GM21390 (cell line): ENCODE measurements at regions not wholly inside any gene's neighbourhood (a gene's known extent, or its start where the extent isn't known, plus 50 kb on each side); places are given as distances from the start of the nearest gene placed in this dataset.
"Not testable (repeated sequence)": the region's sequence is repeated elsewhere in the genome, so short reads cannot be mapped to it uniquely, and the experiment has no call there.

Source experiments
- ATAC-seq: cut with Tn5 transposase; IDR thresholded peaks from one replicate; pipeline ENCODE4 v1.9.1; 2021; ENCODE audit not compliant: unreplicated experiment

DNA sequence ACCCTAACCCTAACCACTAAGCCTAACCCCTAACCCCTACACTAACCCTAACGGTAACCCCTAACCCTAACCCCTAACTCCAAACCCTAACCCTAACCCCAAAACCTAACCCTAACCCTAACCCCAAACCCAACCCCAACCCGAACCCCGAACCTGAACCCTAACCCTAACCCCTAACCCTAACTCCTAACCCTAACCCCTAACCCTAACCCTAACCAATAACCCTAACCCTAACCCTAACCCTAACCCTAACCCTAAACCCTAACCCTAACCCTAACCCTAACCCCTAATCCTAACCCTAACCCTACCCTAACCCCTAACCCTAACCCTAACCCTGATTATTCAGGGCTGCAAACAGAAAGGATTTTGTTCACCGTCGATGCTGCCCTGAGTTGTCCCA lies 144.6 kb upstream of the DUSP22 start:
- not testable (repeated sequence) for ATAC-seq

DNA sequence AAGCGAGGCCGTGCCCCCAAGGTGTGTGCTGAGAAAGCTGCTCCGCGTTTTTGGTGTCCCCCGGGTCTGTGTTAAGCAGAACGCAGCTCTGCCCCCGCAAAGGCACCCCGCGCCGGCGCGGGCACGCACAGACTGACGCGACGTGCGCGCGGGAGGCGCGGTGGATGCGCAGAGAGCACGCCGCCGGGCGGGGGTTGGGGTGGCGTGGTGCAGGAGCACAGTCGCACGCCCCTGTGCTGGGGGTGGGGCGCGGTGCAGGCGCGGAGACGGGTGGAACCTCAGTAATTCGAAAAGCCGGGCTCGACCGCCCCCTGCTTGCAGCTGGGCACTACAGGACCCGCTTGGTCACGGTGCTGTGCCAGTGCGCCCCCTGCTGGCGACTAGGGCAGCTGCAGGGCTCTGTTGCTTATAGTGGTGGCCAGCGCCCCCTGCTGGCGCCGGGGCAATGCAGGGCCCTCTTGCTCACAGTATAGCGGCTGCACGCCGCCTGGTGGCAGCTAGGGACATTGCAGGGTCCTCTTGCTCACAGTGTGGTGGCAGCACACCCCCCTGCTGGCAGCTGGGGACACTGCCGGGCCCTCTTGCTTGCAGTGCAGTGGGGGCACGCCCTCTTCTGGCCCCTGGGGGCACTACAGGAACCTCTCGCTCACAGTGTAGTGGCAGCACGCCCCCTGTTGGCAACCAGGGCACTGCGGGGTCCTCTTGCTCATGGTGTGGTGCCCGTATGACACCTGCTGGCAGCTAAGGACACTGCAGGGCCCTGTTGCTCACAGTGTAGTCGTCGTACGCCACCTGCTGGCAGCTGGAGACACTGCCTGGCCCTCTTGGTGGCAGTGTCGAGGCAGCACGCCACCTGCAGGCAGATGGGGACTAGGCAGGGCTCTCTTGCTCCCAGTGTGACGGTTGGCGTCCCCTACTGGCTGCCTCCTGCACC lies 144.0 kb upstream of the DUSP22 start:
- ATAC-seq = peak; percentile 96

DNA sequence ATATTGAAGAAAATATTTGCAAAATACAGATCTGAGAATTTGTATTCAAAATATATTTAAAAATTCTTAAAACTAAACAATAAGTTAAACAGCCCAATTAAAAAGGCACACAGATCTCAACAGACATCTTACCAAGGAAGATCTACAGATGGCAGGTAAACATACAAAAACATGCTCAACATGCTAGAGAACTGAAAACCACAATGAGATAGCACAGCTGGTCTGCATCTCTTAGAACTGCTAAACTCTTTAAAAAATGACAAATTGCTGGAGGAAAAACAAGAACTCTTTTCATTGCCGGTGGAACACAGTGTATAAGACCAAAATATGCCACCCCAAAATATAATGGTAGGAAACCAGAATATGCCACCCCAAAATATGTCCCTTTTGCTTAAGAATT lies 142.1 kb upstream of the DUSP22 start:
- ATAC-seq = not testable (repeated sequence)

DNA sequence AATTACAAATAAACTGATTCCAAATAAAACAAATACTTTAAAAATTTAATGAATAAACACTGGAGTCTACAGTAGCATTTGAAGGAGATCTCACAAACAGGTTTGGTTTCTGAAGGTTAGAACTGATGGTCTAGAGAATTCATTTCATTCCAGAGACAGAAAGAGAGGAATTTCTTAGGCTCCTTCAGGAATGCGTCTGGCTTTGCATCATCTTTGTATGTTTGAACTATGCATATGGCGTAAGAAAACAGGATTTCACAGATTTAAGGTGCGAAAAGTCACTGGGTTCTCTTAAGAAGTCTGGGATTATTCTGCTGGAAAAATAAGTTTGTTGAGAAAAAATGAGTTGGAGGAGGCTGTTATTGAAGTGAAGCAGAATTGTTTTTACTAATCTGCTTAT lies 139.9 kb upstream of the DUSP22 start:
- ATAC-seq = not testable (repeated sequence)

DNA sequence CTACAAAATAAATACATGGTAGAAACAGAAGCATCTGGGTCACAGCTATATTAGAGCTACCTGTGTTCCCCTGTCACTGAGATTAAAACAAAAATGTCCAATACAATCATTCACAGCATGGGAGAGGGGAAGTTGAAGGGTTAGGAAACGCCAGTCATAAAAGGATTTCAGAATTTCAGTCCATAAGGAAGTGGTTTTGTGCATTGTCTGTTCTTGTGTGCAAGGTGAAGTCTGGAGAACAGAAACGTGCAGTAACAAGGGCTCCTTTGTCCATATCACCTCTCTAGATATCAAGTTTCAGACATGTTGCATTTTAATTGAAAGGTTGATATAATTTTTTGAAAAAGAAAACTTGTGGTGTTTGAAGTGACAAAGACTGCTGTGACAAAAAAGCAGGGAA lies 139.3 kb upstream of the DUSP22 start:
- not testable (repeated sequence) for ATAC-seq

DNA sequence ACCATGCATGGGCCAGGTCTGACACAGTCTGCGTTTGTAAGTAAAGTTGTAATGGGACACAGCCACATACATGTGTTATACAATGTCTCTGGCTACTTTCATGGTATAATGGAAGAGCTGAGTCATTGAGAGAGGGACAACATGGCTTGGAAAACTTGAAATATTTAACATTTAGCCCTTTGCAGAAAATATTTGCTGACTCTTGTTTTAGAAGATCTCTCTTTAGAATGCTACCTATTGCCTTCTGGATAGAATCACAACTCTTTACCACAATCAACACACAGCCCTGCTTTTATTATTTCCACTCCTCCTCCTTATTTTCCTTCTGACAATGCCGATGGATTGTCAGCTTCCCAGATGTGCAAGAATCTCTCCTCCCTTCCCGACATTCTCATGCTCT lies 138.4 kb upstream of the DUSP22 start:
- ATAC-seq = not testable (repeated sequence)

DNA sequence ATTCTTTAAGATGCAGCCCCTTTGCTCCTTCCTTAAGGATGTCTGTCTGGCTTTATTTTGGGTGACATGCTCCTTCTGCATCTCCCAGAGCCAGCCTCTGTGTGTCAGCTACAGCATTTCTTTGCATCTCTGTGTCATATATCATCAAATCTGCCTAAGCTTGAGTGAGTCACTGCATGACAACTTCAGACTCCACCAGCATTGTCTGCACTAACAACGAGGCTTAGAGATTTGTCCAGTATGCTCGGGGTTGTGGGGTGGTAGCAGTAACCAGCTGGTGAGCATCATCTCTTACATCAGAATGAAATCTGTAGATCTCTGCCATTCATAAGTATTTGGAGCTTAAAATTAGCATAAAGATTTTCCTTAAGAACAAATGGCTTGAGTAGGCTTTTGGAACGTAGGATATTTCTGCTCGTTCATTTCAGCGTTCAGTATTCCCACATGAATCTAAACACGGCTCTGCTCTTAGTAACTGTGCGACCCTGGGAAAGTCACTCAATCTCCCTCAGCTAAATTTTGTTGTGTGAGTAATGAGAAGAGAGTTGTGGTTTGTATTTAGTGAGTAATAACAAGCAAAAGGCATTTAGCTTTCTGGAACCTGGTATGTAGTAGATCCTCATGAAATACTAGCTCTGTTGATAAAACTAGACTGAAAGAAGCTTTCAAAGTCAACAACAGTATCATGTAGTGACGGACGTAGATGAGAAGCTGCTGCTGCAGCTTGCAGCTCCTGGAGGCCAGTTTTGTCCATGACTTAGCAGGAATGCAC lies 137.8 kb upstream of the DUSP22 start:
- ATAC-seq = not testable (repeated sequence)

DNA sequence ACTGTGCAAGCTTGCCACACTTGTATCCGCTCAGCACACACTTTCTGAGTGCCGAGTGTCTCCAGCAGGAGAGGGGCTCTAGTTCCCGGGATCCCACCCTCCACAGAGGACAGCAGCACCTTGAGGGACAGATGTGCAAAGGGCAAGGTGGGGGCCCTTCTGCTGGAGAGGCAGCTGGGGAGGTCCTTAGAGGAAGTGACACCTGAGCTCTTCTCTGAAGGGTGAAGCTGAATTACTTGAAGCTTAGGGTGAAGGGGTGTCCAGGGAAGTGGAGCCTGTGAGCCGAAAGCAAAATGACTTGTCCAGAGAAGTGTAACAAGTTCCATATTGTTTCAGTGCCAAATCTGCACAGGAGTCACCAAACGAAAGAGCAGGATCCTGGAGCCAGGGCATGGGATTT lies 136.3 kb upstream of the DUSP22 start:
- no peak for ATAC-seq

DNA sequence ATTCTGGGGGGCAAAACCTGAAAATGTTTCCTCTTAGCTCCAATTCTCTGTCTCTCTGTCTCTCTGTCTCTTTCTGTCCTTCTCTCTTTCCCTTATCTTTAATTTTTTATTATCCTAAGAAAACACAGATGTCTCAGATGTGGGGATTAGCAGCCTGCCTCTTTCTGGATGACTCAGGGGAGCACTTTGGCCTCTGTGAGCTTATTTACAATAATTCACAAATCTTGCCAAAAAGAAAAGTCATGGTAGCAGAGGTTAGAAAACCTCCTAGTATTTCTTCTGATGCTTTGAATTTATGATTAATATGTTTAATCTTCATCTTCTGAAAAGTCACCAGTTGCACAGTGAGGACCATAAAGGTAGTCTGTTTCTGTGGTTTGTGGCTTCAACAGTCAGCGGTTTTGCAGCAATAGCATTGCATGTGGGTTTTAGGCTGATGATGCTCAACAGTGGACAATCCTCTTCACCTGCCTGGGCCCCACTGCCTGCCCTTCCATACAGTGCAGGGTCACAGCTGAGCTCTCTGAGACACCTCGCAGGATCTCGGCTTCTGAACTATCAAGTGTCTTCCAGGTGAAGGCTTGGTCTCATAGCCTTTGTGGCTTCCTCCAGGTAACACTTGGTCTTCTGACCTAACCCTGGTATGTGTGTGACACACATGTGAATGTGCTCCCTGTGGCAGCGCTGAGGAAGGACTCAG lies 135.7 kb upstream of the DUSP22 start:
- not testable (repeated sequence) for ATAC-seq

DNA sequence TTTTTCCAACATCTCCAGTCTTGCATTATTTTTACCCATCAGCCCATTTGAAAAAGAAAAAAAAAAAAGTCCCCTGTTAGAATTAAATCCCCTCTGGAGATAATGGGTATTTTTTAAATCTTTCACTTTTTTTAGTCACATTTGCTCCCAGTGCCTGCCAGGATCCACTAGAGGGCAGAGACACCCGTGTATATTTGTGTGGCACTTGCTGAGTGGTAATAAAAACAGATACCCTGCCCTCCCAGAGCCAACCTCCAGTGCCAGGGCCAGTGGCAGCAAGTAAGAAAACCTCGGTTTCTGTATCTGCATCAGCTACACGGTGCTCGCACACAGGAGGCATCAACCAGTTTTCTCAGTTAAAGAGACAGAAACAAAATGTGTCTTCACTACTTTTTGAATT lies 135.1 kb upstream of the DUSP22 start:
- not testable (repeated sequence) for ATAC-seq

DNA sequence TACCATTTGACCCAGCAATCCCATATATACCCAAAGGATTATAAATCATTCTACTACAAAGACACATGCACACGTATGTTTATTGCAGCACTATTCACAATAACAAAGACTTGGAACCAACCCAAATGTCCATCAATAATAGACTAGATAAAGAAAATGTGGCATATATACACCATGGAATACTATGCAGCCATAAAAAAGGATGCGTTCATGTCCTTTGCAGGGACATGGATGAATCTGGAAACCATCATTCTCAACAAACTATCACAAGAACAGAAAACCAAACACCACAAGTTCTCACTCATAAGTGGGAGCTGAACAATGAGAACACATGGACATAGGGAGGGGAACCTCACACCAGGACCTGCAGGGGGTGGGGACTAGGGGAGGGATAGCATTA lies 130.6 kb upstream of the DUSP22 start:
- ATAC-seq = not testable (repeated sequence)

DNA sequence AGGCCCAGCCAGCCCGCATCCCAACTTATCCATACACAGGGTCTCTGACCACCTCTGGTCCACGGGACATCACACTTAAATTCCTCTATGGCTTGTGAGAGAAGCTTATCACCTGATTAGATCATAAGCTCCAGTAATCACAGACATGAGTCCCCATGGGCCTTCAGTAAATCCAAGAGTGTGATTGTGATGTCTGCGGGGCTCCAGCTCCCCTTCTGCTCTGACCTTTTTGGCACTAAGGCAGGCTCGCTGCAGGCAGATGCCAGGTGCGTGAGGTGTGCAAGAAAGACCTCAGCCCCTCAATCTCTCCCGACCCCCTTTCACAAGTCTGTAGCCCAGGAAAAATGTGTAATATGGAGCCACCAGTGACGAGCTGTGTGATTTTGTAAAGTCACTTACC lies 127.6 kb upstream of the DUSP22 start:
- no peak for ATAC-seq

DNA sequence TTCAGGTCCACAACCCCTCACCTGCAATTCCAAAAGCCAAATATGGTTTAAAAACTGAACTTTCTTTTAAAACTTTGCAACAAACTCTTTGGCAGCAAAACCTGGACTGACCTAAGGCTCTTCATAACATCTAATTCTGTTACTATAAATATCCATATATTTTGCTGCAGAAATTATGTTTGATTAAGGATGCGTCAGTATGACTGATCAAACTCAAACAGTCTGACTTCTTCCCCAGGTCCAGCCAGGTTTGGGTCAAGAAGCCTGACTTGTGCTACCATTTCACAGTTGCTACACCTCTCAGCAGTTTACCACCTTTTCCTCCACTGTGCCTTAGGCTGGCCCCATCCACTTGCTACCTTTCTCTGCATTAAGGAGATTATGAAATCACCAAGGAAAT lies 127.0 kb upstream of the DUSP22 start:
- ATAC-seq = no peak

DNA sequence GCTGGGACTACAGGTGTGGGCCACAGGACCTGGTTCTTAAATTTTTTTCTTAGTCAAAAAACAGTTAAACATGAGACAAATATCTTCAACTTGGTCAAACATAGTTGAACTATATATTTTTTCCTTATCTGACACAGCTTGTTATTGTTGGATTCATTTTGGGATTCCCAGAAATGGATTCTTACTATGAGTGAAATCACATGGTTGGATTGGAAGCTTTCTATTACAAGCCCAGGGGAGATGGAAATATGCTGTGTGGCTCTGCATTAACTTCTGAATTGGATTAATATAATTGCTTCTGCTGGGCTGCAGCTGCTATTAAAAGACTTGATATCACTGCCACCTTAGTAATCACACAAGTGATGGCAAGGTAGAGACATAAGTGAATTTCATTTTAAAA lies 126.4 kb upstream of the DUSP22 start:
- no peak for ATAC-seq

DNA sequence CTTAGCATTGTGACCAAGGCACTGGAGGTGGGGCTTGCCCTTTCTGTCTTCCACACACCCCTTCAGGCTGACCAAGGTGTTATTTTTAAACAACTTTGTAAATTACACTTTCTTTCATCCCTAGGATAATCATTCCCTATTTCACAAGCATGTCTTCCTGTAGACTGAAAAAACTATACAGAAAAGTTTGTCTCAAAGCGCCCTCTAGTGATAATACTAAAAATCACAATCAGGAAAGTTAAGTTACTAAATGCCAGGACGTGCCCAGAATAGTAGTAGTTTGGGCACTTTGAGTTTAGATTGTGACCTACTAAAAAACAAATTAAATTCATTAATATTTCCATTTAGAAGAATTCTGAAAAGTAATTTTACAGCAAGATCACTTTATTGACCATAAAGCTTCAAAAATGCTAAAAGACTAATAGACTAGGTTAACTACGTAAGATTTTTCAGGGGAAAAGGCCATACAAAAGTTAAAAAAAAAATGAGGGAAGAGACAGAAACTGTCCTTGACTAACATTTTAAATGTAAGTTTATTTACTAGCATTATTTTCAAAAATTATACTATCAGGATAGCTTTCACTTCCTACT lies 123.3 kb upstream of the DUSP22 start:
- ATAC-seq = no peak

DNA sequence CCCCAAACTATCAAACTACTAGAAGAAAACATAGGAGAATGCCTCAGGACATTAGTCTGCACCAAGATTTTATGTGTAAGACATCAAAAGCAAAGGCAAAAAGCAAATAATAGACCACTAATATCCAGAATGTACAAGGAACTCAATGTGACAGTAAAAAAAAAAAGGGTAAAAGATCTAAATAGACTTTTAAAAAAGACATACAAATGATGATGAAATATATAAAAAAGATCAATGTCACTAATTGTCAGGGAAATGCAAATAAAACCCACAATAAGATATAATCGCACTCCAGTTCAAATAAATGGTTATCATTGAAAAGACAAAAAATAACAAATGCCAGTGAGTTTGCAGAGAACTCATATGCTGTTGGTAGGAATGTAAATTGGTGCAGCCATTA lies 118.3 kb upstream of the DUSP22 start:
- ATAC-seq = no peak

DNA sequence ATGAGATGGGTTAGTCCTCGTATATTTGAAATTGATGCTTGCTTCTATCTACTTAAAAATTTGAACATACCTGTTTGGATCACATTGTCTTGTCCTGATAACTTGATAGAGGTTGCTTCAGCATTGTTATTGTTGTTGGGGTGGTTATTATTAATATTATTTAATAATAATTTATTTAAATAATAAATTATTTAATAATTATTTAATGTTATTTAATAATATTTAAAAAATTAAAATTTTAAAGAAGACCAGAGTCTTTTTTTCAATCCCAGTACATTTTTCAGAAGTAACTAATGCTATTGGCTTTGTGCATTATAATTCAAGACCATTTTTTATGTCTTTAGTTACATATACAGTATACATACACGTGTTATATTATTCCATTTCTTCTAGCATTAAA lies 116.6 kb upstream of the DUSP22 start:
- no peak for ATAC-seq

DNA sequence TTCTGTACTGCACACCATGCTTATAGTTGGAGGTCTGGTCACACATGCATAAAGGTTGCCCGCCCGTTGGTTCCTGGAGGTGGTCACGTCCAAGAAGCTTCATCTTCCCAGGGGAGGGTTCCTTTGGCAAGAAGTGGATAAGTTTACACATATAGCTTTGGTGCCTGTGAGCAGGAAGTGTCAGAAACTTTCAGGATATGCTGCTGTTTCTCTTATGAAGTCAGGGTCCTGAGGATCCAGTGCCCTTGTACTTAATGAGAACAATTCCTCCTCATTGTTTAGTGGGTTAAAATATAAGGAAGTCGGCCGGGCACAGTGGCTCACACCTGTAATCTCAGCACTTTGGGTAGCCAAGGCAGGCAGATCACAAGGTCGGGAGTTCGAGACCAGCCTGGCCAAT lies 115.5 kb upstream of the DUSP22 start:
- ATAC-seq = no peak

DNA sequence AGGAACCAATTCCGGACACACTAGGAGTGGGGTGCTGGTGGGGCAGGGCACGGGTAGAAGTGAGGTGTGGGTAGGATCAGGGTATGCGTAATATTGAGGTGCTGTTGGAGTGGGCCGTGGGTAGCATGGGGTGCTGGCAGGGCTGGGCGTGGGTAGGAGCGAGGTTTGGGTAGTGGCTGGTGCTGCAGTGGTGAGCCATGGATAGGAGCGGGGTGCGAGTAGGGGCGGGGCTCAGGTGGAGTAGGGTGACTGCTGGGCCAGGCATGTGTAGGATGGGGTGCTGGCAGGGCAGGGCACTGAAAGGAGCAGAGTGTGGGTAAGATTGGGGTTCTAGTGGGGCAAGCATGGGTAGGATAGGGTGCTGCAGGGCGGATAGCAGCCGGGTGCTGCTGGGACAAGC lies 114.2 kb upstream of the DUSP22 start:
- ATAC-seq = no peak

DNA sequence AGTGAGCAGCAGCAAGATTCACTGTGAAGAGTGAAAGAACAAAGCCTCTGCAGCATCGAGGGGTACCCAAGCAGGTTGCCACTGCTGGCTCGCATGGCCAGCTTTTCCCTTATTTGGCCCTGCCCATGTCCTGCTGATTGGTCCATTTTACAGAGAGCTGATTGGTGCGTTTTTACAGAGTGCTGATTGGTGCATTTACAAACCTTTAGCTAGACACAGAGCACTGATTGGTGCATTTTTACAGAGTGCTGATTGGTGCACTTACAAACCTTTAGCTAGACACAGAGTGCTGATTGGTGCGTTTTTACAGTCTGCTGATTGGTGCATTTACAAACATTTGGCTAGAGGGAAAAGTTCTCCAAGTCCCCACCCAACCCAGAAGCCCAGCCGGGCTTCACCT lies 113.4 kb upstream of the DUSP22 start:
- not testable (repeated sequence) for ATAC-seq

DNA sequence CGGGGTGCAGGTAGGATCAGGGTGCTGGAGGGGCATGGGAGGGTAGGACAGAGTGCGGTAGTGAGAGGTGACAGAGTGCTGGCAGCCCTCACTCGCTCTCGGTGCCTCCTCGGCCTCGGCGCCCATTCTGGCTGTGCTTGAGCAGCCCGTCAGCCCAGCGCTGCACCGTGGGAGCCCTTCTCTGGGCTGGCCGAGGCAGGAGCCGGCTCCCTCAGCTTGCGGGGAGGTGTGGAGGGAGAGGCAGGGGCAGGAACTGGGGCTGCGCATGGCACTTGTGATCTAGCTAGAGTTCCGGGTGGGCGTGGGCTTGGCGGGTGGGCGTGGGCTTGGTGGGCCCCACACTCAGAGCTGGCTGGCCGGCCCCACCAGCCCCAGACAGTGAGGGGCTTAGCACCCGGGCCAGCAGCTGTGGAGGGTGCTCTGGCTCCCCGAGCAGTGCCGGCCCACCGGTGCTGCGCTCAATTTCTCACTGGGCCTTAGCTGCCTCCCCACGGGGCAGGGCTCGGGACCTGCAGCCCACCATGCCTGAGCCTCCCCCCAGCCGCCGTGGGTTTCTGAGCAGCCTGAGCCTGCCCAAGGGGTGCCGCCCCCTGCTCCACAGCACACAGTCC lies 112.8 kb upstream of the DUSP22 start:
- no peak for ATAC-seq
